Right atrium auricular region (tissue), 2 donors: ENCODE measurements at regions not wholly inside any gene's neighbourhood (a gene's known extent, or its start where the extent isn't known, plus 50 kb on each side); places are given as distances from the start of the nearest gene placed in this dataset.

ENCODE experiments used
- DNase-seq: peaks from one replicate; pipeline ENCODE4 v3.0.0-alpha.2; 2019; ENCODE audit warnings: low spot score
- H3K27ac ChIP-seq, 2 donors: fragments of 200-600 bp; sonication (generic); 1 replicate in 1 of 2; 2 replicates in 1 of 2; pipeline ENCODE4 v1.5.1; 2016 to 2019
- H3K27me3 ChIP-seq, 2 donors: fragments of 200-600 bp; sonication (generic); one replicate each; pipeline versions ENCODE4 v1.5.1 to v1.6.0; 2017 to 2019
- H3K36me3 ChIP-seq: fragments of 200-600 bp; sonication (generic); one replicate; pipeline ENCODE4 v1.5.1; 2016
- H3K4me1 ChIP-seq, 2 donors: fragments of 200-600 bp; sonication (generic); one replicate each; pipeline versions ENCODE4 v1.5.1 to v1.6.0; 2017 to 2019
- H3K4me3 ChIP-seq, 2 donors: fragments of 200-600 bp; sonication (generic); 1 replicate in 1 of 2; 2 replicates in 1 of 2; pipeline ENCODE4 v1.5.1; 2017 to 2019; ENCODE audit warnings: mild to moderate bottlenecking in 1 of 2, moderate library complexity in 1 of 2
- H3K9me3 ChIP-seq, 2 donors: fragments of 200-600 bp; sonication (generic); one replicate each; pipeline ENCODE4 v1.5.1; 2019
- TF ChIP-seq, protein P1 (sequence below), 2 donors: fragments of 200-600 bp; sonication (generic); IDR thresholded peaks; one replicate each; pipeline ENCODE4 v1.5.1; 2019; ENCODE audit warnings: antibody characterized with exemption in 2 of 2

DNA sequence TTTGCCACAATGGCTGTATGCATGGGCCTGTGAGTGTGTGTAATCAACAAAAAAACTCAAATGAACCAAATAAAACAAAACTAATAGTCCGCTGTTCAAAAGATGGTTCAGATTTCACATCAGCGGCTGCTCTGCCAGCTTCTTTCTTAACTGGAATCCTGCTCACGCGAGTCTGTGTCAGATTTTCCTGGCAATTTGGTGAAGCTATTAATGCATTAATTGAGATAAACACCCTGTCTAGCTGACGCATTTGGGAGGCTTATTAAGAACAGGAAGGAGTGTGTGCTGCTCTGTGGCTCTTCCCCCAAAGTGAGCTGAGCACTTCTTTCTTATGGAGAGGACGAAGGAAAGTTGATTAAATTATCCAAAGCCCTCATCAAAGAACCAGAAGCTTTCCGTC lies 336.6 kb upstream of the MKI67 start:
- H3K4me1 ChIP-seq = no peaks in the 10 kb centered on the region
- H3K9me3 ChIP-seq = peaks cover 0 to 4% of the 10 kb centered on the region in 2 donors
- H3K27ac ChIP-seq = no peak overlapping the region
- H3K4me3 ChIP-seq = no peak overlapping the region
- no peak for DNase-seq
- TF ChIP-seq, protein P1, sequence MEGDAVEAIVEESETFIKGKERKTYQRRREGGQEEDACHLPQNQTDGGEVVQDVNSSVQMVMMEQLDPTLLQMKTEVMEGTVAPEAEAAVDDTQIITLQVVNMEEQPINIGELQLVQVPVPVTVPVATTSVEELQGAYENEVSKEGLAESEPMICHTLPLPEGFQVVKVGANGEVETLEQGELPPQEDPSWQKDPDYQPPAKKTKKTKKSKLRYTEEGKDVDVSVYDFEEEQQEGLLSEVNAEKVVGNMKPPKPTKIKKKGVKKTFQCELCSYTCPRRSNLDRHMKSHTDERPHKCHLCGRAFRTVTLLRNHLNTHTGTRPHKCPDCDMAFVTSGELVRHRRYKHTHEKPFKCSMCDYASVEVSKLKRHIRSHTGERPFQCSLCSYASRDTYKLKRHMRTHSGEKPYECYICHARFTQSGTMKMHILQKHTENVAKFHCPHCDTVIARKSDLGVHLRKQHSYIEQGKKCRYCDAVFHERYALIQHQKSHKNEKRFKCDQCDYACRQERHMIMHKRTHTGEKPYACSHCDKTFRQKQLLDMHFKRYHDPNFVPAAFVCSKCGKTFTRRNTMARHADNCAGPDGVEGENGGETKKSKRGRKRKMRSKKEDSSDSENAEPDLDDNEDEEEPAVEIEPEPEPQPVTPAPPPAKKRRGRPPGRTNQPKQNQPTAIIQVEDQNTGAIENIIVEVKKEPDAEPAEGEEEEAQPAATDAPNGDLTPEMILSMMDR (IDR thresholded peaks at IDR 0.05) = no peak
- no peaks in the 10 kb centered on the region for H3K27me3 ChIP-seq
- no peaks in the 10 kb centered on the region for H3K36me3 ChIP-seq

DNA sequence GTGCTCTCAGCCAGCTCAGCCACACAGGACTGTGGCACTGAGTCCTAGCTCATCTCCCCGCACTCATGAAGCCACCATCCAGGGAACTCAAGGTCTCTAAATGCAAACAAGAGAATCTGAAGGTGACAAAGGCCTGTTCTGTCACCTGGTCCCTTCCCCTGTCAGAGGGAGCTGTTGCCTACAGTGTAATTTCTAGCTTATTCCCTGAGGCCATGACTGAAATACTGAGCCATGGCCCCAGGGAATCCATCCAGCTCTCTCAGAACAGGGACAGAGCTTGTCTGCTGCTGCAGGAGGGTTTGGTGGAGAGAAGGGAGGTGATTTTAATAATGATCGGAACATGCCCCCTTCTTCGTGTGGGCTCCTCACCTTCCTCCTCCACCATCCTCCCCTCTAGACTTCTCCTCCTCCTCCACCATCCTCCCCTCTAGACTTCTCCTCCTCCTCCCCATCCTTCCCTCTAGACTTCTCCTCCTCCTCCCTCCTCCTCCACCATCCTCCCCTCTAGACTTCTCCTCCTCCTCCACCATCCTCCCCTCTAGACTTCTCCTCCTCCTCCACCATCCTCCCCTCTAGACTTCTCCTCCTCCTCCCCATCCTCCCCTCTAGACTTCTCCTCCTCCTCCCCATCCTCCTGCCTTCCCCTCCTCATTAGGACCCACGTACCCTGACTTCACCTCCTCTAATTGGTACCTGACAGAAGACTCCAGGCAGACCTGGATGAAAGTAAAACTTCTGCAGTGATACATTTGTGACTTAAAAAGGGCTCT lies 338.0 kb upstream of the MKI67 start:
- DNase-seq = peak; percentile 78
- H3K27ac ChIP-seq = no peak overlapping the region
- TF ChIP-seq, protein P1 (IDR thresholded peaks at IDR 0.05) = no peak
- H3K4me1 ChIP-seq = no peaks in the 10 kb centered on the region
- no peaks in the 10 kb centered on the region for H3K27me3 ChIP-seq
- H3K4me3 ChIP-seq = no peak overlapping the region
- peaks cover 0 to 4% of the 10 kb centered on the region in 2 donors for H3K9me3 ChIP-seq
- no peaks in the 10 kb centered on the region for H3K36me3 ChIP-seq

DNA sequence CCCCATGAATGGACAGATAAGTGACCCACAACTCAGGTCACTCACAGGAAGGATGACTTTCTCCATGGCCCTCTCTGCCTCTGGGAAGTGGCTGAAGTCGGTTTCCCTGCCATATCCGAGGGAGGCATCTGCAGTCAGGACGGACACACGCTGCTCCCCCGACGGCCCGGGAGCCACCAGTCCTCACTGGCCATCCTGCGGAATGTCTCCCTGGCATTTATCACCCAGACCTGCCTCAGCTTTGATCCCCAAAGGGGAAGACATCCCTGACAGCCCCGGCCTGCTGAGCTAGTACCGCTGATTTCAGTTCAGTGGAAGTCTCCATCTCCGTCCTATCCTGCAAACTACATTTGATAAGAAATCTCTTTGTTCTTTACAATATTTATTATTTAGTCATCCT lies 339.5 kb upstream of the MKI67 start:
- H3K27me3 ChIP-seq = no peaks in the 10 kb centered on the region
- H3K9me3 ChIP-seq = peaks cover 0 to 4% of the 10 kb centered on the region in 2 donors
- no peaks in the 10 kb centered on the region for H3K36me3 ChIP-seq
- no peak for DNase-seq
- no peak overlapping the region for H3K4me3 ChIP-seq
- H3K27ac ChIP-seq = no peak overlapping the region
- TF ChIP-seq, protein P1 (IDR thresholded peaks at IDR 0.05) = no peak
- no peaks in the 10 kb centered on the region for H3K4me1 ChIP-seq

DNA sequence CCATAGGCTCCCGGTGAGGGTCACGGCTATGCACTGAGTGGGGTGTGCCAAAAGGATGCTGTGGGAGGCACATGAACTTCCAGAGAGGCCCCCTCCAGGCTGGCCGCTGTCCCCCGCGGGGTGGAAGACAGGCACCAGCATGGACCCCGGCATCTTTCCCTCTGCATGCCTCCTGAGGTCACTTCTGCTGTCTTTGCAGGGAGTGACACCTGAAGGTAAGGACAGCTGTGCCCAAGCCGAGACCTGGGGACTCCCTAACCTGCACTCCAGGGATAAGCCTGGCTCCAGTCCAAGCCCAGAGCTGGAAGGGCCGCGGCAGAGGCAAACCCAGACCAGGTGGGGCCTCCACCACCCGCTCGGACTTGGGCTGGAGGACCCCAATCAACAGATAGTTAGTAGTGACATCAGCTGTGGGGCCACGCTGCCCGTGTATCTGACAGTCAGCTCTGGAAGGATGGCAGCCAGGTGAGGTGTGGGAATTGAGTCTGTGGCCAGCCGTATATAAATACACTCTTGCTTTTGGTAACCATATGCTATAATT lies 340.7 kb upstream of the MKI67 start:
- H3K4me3 ChIP-seq = no peak overlapping the region
- TF ChIP-seq, protein P1 (IDR thresholded peaks at IDR 0.05) = no peak
- no peak for DNase-seq
- no peaks in the 10 kb centered on the region for H3K27me3 ChIP-seq
- H3K36me3 ChIP-seq = no peaks in the 10 kb centered on the region
- H3K4me1 ChIP-seq = no peaks in the 10 kb centered on the region
- H3K27ac ChIP-seq = no peak overlapping the region
- peaks cover 0 to 4% of the 10 kb centered on the region in 2 donors for H3K9me3 ChIP-seq

DNA sequence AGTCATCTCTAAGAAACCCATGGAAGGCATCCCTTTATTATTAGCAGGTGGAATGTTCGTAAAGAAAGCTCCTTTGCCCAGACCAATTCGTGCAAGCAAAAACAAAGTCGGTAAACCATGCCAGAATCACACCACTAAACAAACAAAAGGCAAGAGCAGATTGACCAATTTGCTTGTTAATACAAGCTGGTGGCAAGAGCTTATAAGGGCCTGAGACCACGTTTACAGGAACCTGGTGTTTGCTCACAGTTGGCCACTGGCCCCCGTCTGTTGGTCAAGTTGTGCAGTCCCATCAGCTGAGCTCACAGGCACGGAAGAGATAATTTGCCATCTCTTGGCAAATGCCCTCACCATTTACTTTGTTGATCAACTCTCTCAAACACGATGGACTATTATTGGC lies 342.2 kb upstream of the MKI67 start:
- no peaks in the 10 kb centered on the region for H3K27me3 ChIP-seq
- H3K9me3 ChIP-seq = peaks cover 0 to 4% of the 10 kb centered on the region in 2 donors
- TF ChIP-seq, protein P1 (IDR thresholded peaks at IDR 0.05) = no peak
- DNase-seq = no peak
- no peak overlapping the region for H3K27ac ChIP-seq
- H3K4me3 ChIP-seq = no peak overlapping the region
- no peaks in the 10 kb centered on the region for H3K36me3 ChIP-seq
- H3K4me1 ChIP-seq = no peaks in the 10 kb centered on the region
